GM21529 (cell line): ENCODE measurements at regions not wholly inside any gene's neighbourhood (a gene's known extent, or its start where the extent isn't known, plus 50 kb on each side); places are given as distances from the start of the nearest gene placed in this dataset.

Experiments
- ATAC-seq: cut with Tn5 transposase; IDR thresholded peaks from one replicate; pipeline ENCODE4 v1.9.1; 2021; ENCODE audit not compliant: unreplicated experiment

GRCh38 chr9:116059466-116059865 lies 94.1 kb upstream of the PAPPA start:
- ATAC-seq: no peak

DNA sequence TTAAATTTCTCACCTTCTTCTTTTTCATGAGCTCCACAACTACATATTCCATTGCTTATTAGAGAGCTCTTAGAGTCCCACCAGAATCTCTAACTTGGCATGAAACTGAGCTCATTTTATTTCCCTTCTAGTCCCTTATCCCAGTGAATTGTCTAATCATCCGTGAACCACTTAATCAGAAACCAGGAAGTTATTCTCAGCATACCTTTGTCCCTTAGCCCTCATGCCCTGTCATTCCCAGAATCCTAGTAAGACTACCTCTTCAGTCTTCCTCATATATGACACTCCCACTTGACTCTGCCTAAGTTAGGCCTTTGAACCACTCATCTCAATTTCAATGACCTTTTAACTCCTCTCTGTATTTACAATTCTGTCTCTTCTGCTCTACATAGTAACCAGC lies 93.0 kb upstream of the PAPPA start:
- ATAC-seq: no peak

DNA sequence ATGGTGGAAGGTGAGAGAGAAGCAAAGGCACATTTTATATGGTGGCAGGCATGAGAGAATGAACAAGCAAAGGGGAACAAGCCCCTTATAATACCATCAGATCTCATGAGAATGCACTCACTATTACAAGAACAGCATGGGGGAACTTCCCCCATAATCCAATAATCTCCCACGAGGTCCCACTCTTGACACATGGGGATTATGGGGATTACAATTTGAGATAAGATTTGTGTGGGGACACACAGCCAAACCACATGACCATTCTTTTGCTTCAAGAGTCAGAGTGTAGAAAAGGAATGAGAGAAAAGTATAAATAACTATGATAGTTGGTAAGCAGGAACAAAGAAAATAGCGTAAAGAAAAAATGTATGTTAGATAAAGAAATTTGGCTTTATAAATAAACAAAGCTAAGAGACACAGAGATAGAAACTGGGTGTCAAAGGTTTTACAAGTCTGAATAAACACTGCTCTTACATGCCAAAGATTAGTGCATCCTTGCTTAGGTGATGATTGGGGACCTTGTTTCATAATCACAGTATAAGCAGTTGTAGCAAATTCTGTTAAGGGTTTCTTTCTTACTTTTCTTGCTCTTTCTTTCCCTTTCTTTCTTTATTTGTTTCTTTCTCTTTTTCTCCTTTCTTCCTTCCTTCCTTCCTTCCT lies 91.9 kb upstream of the PAPPA start:
- ATAC-seq: no peak

DNA sequence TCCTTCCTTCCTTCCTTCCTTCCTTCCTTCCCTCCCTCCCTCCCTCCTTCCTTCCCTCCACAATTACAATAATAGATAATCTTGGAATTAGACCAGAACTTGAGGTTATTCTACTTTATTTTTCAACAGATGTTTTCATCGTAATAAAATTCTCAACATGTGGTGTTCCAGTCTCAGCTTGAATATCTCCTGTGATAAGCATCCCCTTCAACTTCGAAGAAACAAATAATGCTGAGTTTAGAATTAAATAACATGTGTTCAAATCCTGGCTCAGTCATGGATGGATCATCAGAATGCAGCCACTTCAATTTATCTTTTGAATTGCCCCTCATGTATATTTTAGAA lies 91.4 kb upstream of the PAPPA start:
- no peak for ATAC-seq

DNA sequence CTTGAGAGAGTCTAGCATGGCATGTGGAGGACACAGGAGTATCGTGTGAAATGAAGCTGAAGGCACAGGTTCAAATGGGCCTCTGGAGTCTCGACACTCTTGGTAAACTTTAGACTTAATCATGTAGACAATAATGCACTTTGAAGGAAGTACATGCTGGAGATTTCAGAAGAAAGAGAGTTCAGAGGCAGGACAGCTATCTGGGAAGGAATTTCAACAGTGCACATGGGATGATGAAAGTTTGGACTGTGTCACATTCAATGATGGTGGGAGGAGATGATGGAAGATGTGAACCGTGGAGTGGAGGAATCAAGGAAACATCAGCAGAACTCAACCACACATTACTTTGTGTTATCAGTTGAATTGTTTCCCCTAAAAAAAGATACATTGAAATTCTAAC lies 88.6 kb upstream of the PAPPA start:
- no peak for ATAC-seq

DNA sequence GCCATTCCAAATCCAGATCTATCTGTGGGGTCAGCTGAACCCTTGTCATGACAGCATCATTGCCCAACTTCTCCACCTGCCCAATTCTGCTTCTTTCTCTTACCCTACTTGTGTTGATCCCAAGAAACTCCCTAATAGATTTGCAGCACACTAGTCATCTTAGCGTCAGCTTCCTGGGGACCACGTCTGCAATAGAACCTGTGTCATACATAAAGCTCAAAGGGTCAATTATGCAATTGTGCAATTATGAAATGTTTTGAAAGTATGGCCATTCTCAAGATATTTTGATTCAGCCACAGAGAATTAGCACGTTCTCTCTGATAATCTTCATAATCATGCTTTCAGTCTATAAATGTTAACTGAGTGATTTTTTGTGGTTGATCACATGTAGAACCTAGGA lies 87.4 kb upstream of the PAPPA start:
- no peak for ATAC-seq

DNA sequence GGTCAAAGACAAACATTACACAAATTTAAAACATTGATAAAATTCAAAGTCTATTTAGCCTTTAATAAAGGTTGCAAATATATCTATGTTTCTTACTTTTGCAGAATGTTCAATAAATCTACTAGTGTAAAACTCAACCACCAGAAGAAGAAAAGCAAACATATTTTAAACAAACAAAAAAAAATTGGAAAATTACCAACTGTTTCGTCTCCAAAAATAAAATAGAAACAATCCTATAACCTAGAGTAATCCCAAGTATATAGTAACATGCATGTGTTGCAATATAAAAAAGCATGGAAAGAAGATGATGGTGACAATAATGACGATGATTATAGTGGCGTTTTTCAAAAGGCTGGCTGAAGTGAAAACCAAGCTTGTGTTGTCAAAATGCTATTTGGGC lies 86.0 kb upstream of the PAPPA start:
- ATAC-seq: no peak

DNA sequence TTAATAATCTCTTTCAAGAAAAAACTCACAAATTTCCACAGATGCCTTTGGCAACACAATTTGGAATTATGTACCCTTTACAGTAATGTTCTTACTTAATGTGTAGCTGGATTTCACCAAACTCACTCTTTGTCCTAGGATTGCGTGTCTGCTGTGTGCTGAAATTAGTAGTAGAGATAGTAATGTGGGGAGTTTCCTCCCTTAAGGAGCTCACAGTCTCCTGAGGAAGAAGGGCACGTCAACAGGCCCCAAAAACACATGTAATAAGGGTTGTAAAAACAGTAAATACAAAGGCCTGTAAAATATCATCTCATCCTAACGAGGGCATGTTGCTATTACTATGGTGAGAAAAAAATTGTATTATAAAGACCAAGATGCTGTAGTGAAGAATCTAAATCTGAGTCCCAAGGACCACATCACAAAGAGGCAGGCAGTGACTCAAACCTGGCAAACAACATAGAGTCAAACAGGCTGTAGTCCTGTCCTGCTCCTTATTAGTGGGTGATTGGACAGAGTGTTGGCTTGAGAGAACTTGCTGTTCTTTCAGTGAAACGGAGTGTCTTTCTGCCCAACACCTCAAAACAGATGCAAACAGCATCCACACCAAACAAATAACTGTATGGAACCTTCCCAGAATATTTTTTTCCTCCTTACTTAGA lies 83.2 kb upstream of the PAPPA start:
- ATAC-seq: no peak

GRCh38 chr9:116072046-116072445 lies 81.5 kb upstream of the PAPPA start:
- ATAC-seq: no peak

- no peak for ATAC-seq
Measured at GRCh38 chr9:116073826-116074225, 79.8 kb upstream of the PAPPA start.

DNA sequence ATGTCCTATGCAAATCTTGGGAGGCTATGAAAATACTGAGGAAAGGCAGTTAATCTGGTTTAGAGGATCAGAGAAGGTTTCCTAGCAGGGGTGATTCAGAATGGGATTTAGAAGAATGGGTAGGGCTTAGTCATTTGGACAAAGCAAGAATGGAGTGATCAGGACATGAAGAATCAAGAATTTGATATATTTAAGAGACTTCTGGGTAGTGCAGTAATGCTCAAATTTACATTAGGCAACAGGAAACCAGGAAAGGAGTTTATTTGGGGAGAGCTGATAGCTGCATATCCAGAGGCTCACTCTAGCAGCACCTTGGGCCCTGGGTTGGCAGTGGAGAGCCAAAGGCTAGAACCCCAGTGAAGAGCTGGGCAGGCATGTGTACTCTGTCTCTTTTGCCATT lies 78.9 kb upstream of the PAPPA start:
- ATAC-seq: no peak

- no peak for ATAC-seq
Measured at GRCh38 chr9:116075191-116075590, 78.4 kb upstream of the PAPPA start.

GRCh38 chr9:116078640-116079039 lies 75.0 kb upstream of the PAPPA start:
- ATAC-seq: no peak

DNA sequence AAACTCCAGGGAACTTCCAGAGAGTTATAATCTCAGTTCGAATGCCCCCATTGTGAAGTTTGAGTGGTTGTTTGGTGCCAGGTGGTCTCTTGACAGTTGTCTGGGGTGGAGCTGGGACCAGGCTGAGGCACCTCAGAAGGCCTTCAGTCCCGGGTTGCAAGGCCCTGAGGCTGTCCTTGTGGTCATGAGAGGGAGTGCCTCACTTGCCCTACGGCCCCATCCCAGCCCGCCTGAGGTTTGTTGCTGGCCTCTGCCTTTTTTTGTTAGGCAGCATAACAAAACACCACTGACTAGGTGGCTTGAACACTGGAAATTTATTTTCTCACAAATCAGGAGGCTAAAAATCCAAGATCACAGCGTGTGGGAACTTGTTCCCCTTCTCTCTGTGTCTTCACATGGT lies 73.0 kb upstream of the PAPPA start:
- no peak for ATAC-seq

DNA sequence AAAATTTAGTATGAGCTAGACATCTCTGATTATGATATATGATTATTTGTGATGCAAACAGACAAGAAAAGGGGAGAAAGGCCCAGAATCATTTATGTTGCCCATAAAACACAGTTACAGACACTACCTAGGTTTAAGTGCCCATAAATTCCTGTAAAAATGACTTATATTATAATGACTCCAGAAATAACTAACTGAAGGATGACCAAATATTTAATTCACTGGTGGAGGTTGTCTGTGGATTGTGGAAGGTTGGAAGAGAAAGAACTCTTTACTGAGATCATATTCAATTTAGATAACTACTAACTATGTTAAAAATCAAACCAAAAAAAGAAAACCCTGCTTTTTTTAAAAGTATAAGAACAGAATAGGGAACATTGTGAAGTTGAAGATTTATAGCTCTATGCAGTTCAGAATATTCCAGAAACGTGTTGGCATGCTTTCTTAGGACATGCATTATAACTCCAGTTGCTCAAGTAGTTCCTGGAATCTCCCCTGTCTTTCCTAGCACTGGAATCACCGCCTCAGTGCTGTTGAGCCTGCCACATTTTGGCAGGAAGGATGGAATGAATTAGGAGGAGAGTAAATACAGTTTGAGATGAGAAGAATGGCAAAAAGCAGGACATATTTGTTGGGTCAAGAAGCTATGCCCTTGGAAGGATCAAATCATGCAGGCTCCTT lies 72.0 kb upstream of the PAPPA start:
- no peak for ATAC-seq

DNA sequence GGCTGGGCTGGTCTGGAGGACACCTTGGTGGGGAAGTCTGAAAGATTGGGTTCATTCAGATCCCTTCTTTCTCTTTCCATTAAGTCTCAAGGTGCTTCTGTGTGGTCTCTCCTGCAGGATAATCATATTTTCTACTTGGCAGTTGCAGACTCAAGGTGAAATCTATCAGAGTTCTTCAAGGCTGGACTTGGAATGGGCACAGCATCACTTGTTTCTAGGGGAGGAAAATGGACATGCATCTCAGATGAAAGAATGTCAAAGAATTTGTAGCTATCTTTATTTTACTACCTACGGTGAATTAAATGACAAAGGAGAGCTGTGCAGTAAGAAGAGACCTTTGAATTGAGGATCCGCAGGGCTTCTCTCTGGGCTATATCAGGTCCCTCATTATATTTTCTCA lies 69.8 kb upstream of the PAPPA start:
- no peak for ATAC-seq

GRCh38 chr9:116084497-116084896 lies 69.1 kb upstream of the PAPPA start:
- no peak for ATAC-seq

DNA sequence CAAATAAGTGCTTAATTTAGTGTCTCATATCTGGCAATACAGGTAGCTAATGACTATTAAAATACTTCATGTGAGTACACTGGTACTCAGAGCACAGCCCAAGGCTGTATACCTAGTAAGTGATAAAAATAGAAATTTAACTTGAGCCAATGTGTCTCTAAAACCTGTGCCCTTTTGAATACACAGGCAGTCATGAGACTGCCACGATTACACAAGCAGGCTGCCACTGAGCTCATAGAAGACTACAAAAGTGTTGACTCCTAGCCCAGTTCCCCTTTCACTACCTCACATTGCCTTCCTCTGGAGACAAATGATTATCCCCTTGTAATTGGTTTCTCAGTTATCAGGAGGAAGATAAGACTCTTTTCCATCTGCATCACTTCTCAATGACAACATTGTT lies 66.3 kb upstream of the PAPPA start:
- ATAC-seq: no peak

GRCh38 chr9:116087751-116088194 lies 65.8 kb upstream of the PAPPA start:
- ATAC-seq: no peak

DNA sequence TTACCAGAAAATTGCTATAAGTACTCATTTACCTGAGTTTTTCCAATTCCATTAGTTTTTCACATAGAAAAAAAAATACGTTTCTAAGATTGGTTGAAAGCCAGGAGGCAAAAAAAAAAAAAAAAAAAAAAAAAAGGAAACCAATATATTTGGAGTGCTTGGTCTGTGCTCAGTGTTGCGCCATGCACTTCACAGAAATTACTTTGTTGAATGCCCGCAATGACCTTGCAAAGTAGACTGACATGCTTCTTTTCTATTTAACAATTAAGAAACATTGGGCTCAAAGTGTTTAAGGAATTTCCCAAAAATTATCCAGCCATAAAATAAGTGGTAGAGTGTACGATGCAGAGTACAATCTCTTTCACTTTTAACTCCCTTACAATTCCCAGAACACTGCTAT lies 65.2 kb upstream of the PAPPA start:
- no peak for ATAC-seq

DNA sequence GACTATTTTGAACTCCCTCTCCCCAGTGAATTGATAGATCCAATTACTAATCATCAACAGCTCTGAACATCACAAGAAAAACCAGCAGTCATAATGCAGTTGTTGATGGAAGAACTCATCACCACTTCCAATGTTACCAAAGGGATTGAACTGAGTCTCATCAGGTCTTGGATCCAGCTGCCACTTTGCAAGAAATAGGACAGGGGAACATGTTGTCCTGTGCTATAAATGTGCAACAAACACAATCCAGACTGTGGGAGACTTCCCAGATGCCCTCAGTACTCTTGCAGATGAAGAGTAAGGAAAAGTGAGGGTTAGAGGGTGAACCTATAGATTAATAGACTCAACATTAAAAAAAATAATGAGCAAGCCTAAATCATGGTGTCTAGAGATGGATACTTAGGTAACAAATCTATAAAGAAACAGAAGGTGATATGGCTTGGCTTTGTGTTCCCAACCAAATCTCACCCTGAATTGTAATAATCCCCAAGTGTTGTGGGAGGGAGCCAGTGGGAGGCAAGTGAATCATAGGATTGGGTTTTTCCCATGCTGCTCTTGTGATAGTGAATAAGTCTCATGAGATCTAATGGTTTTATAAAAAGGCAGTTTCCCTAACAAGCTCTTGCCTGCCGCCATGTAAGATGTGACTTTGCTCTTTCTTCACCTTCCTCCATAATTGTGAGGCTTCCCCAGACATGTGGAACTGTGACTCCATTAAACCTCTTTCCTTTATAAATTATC lies 63.4 kb upstream of the PAPPA start:
- ATAC-seq: no peak

DNA sequence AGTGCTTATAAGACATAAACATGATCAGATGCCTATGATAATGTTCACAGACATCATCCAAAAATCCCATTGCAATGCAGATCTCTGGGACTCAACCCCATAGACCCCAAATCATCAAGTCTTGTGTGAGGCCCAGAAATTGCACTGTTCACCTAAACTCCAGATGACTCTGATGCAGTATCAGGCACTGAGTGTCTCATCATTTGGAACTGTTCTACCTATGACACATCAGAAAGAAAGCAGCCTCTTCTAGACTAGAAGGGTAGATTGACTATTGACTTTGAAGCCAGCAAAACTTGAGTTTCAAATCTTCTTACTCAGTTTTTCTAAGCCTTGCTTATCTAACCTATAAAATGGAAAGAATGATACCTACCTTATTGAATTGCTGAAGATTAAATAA lies 58.7 kb upstream of the PAPPA start:
- no peak for ATAC-seq
